IMR-90 (cell line): ENCODE measurements at regions not wholly inside any gene's neighbourhood (a gene's known extent, or its start where the extent isn't known, plus 50 kb on each side); places are given as distances from the start of the nearest gene placed in this dataset.

Experiments
- ATAC-seq: fragments of 200-7000 bp; cut with Tn5 transposase; 2 replicates; pipeline ENCODE4 v1.9.1; 2020; ENCODE audit warnings: low read depth, mild to moderate bottlenecking, moderate library complexity
- BruUV-seq: library from RNA; stranded (reverse); fragments of 400-500 nt; replicated peaks from 2 replicates; lab custom pipeline; 2021; lab: Mats Ljungman, UMichigan
- CTCF ChIA-PET: fragments of 300-600 bp; formaldehyde crosslinking; extraction: SDS; loops from one replicate; lab custom pipeline; 2021; ENCODE audit warnings: antibody characterized with exemption; lab: Yijun Ruan, JAX
- POLR2A ChIA-PET: fragments of 300-600 bp; sonication (Branson Sonifier 250); formaldehyde crosslinking; loops from one replicate; lab custom pipeline; 2022; ENCODE audit warnings: antibody characterized with exemption; ENCODE audit not compliant: unreplicated experiment; lab: Charles Lee
- DNase-seq: peaks from one replicate; pipeline ENCODE4 v3.0.0; 2013
- H2AFZ ChIP-seq: replicated peaks from 2 replicates; pipeline ENCODE3; 2013; ENCODE audit warnings: low read length, mild to moderate bottlenecking; ENCODE audit not compliant: poor library complexity
- H2AK5ac ChIP-seq: 2 replicates; pipeline ENCODE4 v1.6.1; 2013; ENCODE audit warnings: low read depth, low read length, inconsistent platforms
- H2AK9ac ChIP-seq: replicated peaks from 2 replicates; pipeline ENCODE3; 2013; ENCODE audit warnings: mild to moderate bottlenecking, low read depth, low read length, moderate library complexity; ENCODE audit not compliant: poor library complexity
- H2BK120ac ChIP-seq: 2 replicates; pipeline ENCODE4 v1.6.1; 2013; ENCODE audit warnings: low read depth, low read length, inconsistent platforms
- H2BK15ac ChIP-seq: 3 replicates; pipeline ENCODE4 v1.6.1; 2013; ENCODE audit warnings: low read depth, low read length, inconsistent platforms
- H2BK20ac ChIP-seq: 2 replicates; pipeline ENCODE4 v1.6.1; 2013; ENCODE audit warnings: low read depth, mild to moderate bottlenecking, inconsistent platforms, low read length, moderate library complexity
- H2BK5ac ChIP-seq: 2 replicates; pipeline ENCODE4 v1.6.1; 2013; ENCODE audit warnings: mild to moderate bottlenecking, low read depth, low read length, inconsistent platforms; ENCODE audit not compliant: poor library complexity, severe bottlenecking
- H3K14ac ChIP-seq: replicated peaks from 2 replicates; pipeline ENCODE4 v1.6.1; 2013; ENCODE audit warnings: low read depth, low read length, inconsistent platforms
- H3K18ac ChIP-seq: 2 replicates; pipeline ENCODE4 v1.6.1; 2013; ENCODE audit warnings: low read depth, low read length, control low read depth
- H3K23ac ChIP-seq: 2 replicates; pipeline ENCODE4 v1.6.1; 2013; ENCODE audit warnings: low read depth, low read length, inconsistent platforms
- H3K27ac ChIP-seq: 2 replicates; pipeline ENCODE4 v1.5.1; 2013; ENCODE audit warnings: mild to moderate bottlenecking, control low read depth, low read length; ENCODE audit not compliant: insufficient read depth
- H3K27me3 ChIP-seq: 2 replicates; pipeline ENCODE4 v1.6.1; 2013; ENCODE audit warnings: low read length; ENCODE audit not compliant: control insufficient read depth, insufficient read depth
- H3K36me3 ChIP-seq: 2 replicates; pipeline ENCODE4 v1.6.1; 2013; ENCODE audit warnings: low read length, mixed read lengths; ENCODE audit not compliant: control insufficient read depth, insufficient read depth
- H3K4ac ChIP-seq: 2 replicates; pipeline ENCODE4 v1.6.1; 2013; ENCODE audit warnings: low read depth, low read length, inconsistent platforms
- H3K4me1 ChIP-seq: 2 replicates; pipeline ENCODE4 v1.6.1; 2013; ENCODE audit warnings: low read length, mixed read lengths; ENCODE audit not compliant: control insufficient read depth, insufficient read depth
- H3K4me2 ChIP-seq: 2 replicates; pipeline ENCODE4 v1.6.1; 2013; ENCODE audit warnings: low read depth, mild to moderate bottlenecking, control low read depth, low read length, moderate library complexity
- H3K4me3 ChIP-seq: 2 replicates; pipeline ENCODE4 v1.5.1; 2013; ENCODE audit warnings: low read depth, mild to moderate bottlenecking, control low read depth, low read length, moderate library complexity; ENCODE audit not compliant: insufficient read depth
- H3K56ac ChIP-seq: 2 replicates; pipeline ENCODE4 v1.6.1; 2013; ENCODE audit warnings: low read length, inconsistent platforms; ENCODE audit not compliant: insufficient read depth; ENCODE audit errors: extremely low read depth
- H3K79me1 ChIP-seq, 2 experiments: 2 replicates each; pipeline ENCODE4 v1.6.1; 2013; ENCODE audit warnings: low read length in 2 of 2, inconsistent platforms in 1 of 2, low read depth in 1 of 2
- H3K9ac ChIP-seq: 2 replicates; pipeline ENCODE4 v1.6.1; 2013; ENCODE audit warnings: low read depth, low read length, control low read depth
- H3K9me1 ChIP-seq: 2 replicates; pipeline ENCODE4 v1.6.1; 2013; ENCODE audit warnings: low read length, inconsistent platforms; ENCODE audit not compliant: insufficient read depth
- H3K9me3 ChIP-seq: 2 replicates; pipeline ENCODE4 v1.6.1; 2013; ENCODE audit warnings: low read length; ENCODE audit not compliant: control insufficient read depth, insufficient read depth
- H4K20me1 ChIP-seq: 2 replicates; pipeline ENCODE4 v1.6.1; 2013; ENCODE audit warnings: low read length, inconsistent platforms; ENCODE audit not compliant: insufficient read depth
- H4K5ac ChIP-seq: 2 replicates; pipeline ENCODE4 v1.6.1; 2013; ENCODE audit warnings: mild to moderate bottlenecking, low read depth, low read length, control low read depth
- H4K8ac ChIP-seq, 2 experiments: 2 replicates each; pipeline ENCODE4 v1.6.1; 2013; ENCODE audit warnings: low read depth in 2 of 2, low read length in 2 of 2, control low read depth in 1 of 2, inconsistent platforms in 1 of 2
- H4K91ac ChIP-seq: 2 replicates; pipeline ENCODE4 v1.6.1; 2013; ENCODE audit warnings: low read depth, low read length, inconsistent platforms; ENCODE audit not compliant: insufficient read depth
- BHLHE40 ChIP-seq: fragments of 150-350 bp; IDR thresholded peaks from 2 replicates; pipeline ENCODE4 v1.6.1; 2016; ENCODE audit warnings: mild to moderate bottlenecking, low read depth, low read length
- CHD1 ChIP-seq: IDR thresholded peaks from 2 replicates; pipeline ENCODE4 v1.6.1; 2012; ENCODE audit warnings: low read depth, low read length, improper control_type of control experiment
- RAD21 ChIP-seq: IDR thresholded peaks from 2 replicates; pipeline ENCODE4 v1.6.1; 2012; ENCODE audit warnings: low read length, improper control_type of control experiment
- USF2 ChIP-seq: fragments of 150-350 bp; IDR thresholded peaks from 2 replicates; pipeline ENCODE4 v1.6.1; 2017; ENCODE audit warnings: mild to moderate bottlenecking, antibody characterized with exemption, low read length, low read depth
- WGBS, 2 experiments: methylation state at CpG; one replicate each; pipeline versions ENCODE4 v1.1.5 to v1.1.7; 2013; ENCODE audit warnings: missing lambda C conversion rate in 2 of 2; ENCODE audit not compliant: insufficient read length in 1 of 2; ENCODE audit errors: extremely low coverage in 2 of 2; 5-methylcytosine and 5-hydroxymethylcytosine counted together
- dilution Hi-C: fragments of 300-500 bp; cut with HindIII; formaldehyde crosslinking; loops from one replicate; pipeline ENCODE4 v1.14.3; 2018; ENCODE audit warnings: low sequenced_read_pairs; ENCODE audit not compliant: unreplicated experiment
- in situ Hi-C: fragments of 300-500 bp; cut with MboI; formaldehyde crosslinking; loops from 3 replicates; pipeline ENCODE4 v1.14.3; 2019; ENCODE audit warnings: low sequenced_read_pairs, inconsistent platforms, mixed read lengths
- intact Hi-C: fragments of 100-400 bp; cut with micrococcal nuclease; formaldehyde crosslinking; loops from 2 replicates; pipeline ENCODE4 v1.10.0; 2022

GRCh38 chr7:96484091-96484490, 162.2 kb upstream of the SLC25A13 start:
- Histone ChIP-seq H2BK15ac (no peak overlapping the region), H4K8ac (no peak overlapping the region), H3K14ac (no peak overlapping the region), H4K5ac (no peak overlapping the region), H2AK5ac (no peak overlapping the region), H4K20me1 (no peaks in the 10 kb centered on the region), H2BK120ac (no peak overlapping the region), H3K23ac (no peak overlapping the region), H3K18ac (no peak overlapping the region), H3K79me1 (no peaks in the 10 kb centered on the region), H3K36me3 (no peaks in the 10 kb centered on the region), H2AFZ (no peak overlapping the region), H3K9ac (no peak overlapping the region), H3K56ac (no peak overlapping the region), H3K9me3 (no peaks in the 10 kb centered on the region), H2BK20ac (no peak overlapping the region), H3K9me1 (no peaks in the 10 kb centered on the region), H3K4me1 (no peaks in the 10 kb centered on the region), H3K27me3 (no peaks in the 10 kb centered on the region), H3K4me2 (no peak overlapping the region), H3K4ac (no peak overlapping the region), H3K27ac (no peak overlapping the region), H3K4me3 (no peak overlapping the region), H4K91ac (no peak overlapping the region), H2BK5ac (no peak overlapping the region), H2AK9ac (no peak overlapping the region)
- ATAC-seq (no peak), DNase-seq (no peak)
- in situ Hi-C loops (no loop called here), dilution Hi-C loops (no loop called here), intact Hi-C loops (no loop called here)
- TF ChIP-seq RAD21 (no peak), USF2 (no peak), CHD1 (no peak), BHLHE40 (no peak)
- no CpG with 5 or more reads among the region's 2 CpGs for WGBS, 2 experiments
- no TSS peak for BruUV-seq
- CTCF ChIA-PET = no interaction called here
- POLR2A ChIA-PET = no interaction called here
